NT2/D1 (cell line): ENCODE measurements at regions not wholly inside any gene's neighbourhood (a gene's known extent, or its start where the extent isn't known, plus 50 kb on each side); places are given as distances from the start of the nearest gene placed in this dataset.

Experiments
- DNase-seq: peaks from one replicate; pipeline ENCODE4 v3.0.0-alpha.2; 2011; ENCODE audit warnings: low read depth, low spot score
- H3K27me3 ChIP-seq: 2 replicates; pipeline ENCODE4 v1.6.0; 2011; ENCODE audit warnings: mild to moderate bottlenecking; ENCODE audit not compliant: insufficient read length, insufficient read depth
- H3K36me3 ChIP-seq: 2 replicates; pipeline ENCODE4 v1.6.1; 2011; ENCODE audit warnings: mild to moderate bottlenecking, low read length, mixed read lengths; ENCODE audit not compliant: insufficient read depth, insufficient read length
- H3K4me1 ChIP-seq: 2 replicates; pipeline ENCODE4 v1.5.1; 2011; ENCODE audit not compliant: insufficient read depth, insufficient read length
- H3K4me3 ChIP-seq: 2 replicates; pipeline ENCODE4 v1.5.1; 2011; ENCODE audit warnings: low read depth; ENCODE audit not compliant: insufficient read length
- H3K9ac ChIP-seq: 2 replicates; pipeline ENCODE4 v1.6.0; 2011; ENCODE audit warnings: low read depth; ENCODE audit not compliant: insufficient read length
- H3K9me3 ChIP-seq: 2 replicates; pipeline ENCODE4 v1.5.1; 2011; ENCODE audit warnings: mild to moderate bottlenecking, low read length; ENCODE audit not compliant: insufficient read depth
- SUZ12 ChIP-seq: IDR thresholded peaks from 2 replicates; pipeline ENCODE4 v1.6.1; 2011; ENCODE audit not compliant: insufficient read length, insufficient read depth; ENCODE audit errors: extremely low read depth
- YY1 ChIP-seq: IDR thresholded peaks from 2 replicates; pipeline ENCODE4 v1.6.1; 2011; ENCODE audit not compliant: insufficient read length, insufficient read depth
- ZNF274 ChIP-seq: IDR thresholded peaks from 2 replicates; pipeline ENCODE4 v1.6.1; 2011; ENCODE audit warnings: mild to moderate bottlenecking, low read depth, low read length

- Histone ChIP-seq H3K36me3 (no peaks in the 10 kb centered on the region), H3K9me3 (no peaks in the 10 kb centered on the region), H3K4me3 (no peak overlapping the region), H3K27me3 (no peaks in the 10 kb centered on the region), H3K4me1 (no peaks in the 10 kb centered on the region), H3K9ac (no peak overlapping the region)
- DNase-seq, result no peak
- no peak for TF ChIP-seq YY1
These were observed 397.9 kb upstream of the NR5A2 start for GRCh38 chr1:199629624-199630023.

- DNase-seq, result no peak
- no peaks in the 10 kb centered on the region for H3K27me3 ChIP-seq
These were observed 388.1 kb upstream of the NR5A2 start for GRCh38 chr1:199639453-199639852.

GRCh38 chr1:199641531-199641930 lies 386.0 kb upstream of the NR5A2 start:
- TF ChIP-seq SUZ12 (no peak), YY1 (no peak), ZNF274 (no peak)

More at GRCh38 chr1:199639453-199639852, 388.1 kb upstream of the NR5A2 start:
- Histone ChIP-seq H3K4me3 (no peak overlapping the region), H3K9ac (no peak overlapping the region), H3K9me3 (no peaks in the 10 kb centered on the region), H3K4me1 (no peaks in the 10 kb centered on the region), H3K36me3 (no peaks in the 10 kb centered on the region)
- no peak for TF ChIP-seq SUZ12
- no peak for TF ChIP-seq YY1
- no peak for TF ChIP-seq ZNF274

GRCh38 chr1:199644912-199645311 lies 382.6 kb upstream of the NR5A2 start:
- Histone ChIP-seq H3K9ac (no peak overlapping the region), H3K9me3 (peaks cover 10% of the 10 kb centered on the region; the same call in 1 of the 2 replicates), H3K36me3 (no peaks in the 10 kb centered on the region), H3K27me3 (no peaks in the 10 kb centered on the region), H3K4me3 (no peak overlapping the region), H3K4me1 (no peaks in the 10 kb centered on the region)
- DNase-seq, result no peak
- TF ChIP-seq YY1, result no peak

More at GRCh38 chr1:199641531-199641930, 386.0 kb upstream of the NR5A2 start:
- Histone ChIP-seq H3K27me3 (no peaks in the 10 kb centered on the region), H3K36me3 (no peaks in the 10 kb centered on the region), H3K9ac (no peak overlapping the region), H3K4me1 (no peaks in the 10 kb centered on the region), H3K9me3 (0 out of 2 replicates have a peak, but pooled peaks cover under 1% of the 10 kb centered on the region), H3K4me3 (no peak overlapping the region)
- DNase-seq, result no peak

- H3K36me3 ChIP-seq, result no peaks in the 10 kb centered on the region
- H3K9ac ChIP-seq, result no peak overlapping the region
- no peak for DNase-seq
- TF ChIP-seq YY1 (no peak), SUZ12 (no peak), ZNF274 (no peak)
- peaks cover 10% of the 10 kb centered on the region; the same call in 1 of the 2 replicates for H3K9me3 ChIP-seq
- no peaks in the 10 kb centered on the region for H3K4me1 ChIP-seq
- H3K27me3 ChIP-seq, result no peaks in the 10 kb centered on the region
- H3K4me3 ChIP-seq, result no peak overlapping the region
These were observed 380.7 kb upstream of the NR5A2 start for GRCh38 chr1:199646761-199647160.

- TF ChIP-seq ZNF274 (no peak), SUZ12 (no peak), YY1 (no peak)
- H3K4me3 ChIP-seq, result no peak overlapping the region
- no peaks in the 10 kb centered on the region for H3K9me3 ChIP-seq
These were observed 370.1 kb upstream of the NR5A2 start for GRCh38 chr1:199657449-199657848.

GRCh38 chr1:199660071-199660470 lies 367.4 kb upstream of the NR5A2 start:
- H3K27me3 ChIP-seq, result no peaks in the 10 kb centered on the region
- no peak for DNase-seq
- no peaks in the 10 kb centered on the region for H3K9me3 ChIP-seq
- no peak overlapping the region for H3K4me3 ChIP-seq
- no peak overlapping the region for H3K9ac ChIP-seq
- H3K36me3 ChIP-seq, result no peaks in the 10 kb centered on the region
- no peaks in the 10 kb centered on the region for H3K4me1 ChIP-seq
- no peak for TF ChIP-seq YY1
- no peak for TF ChIP-seq SUZ12
- TF ChIP-seq ZNF274, result no peak

More at GRCh38 chr1:199657449-199657848, 370.1 kb upstream of the NR5A2 start:
- Histone ChIP-seq H3K27me3 (no peaks in the 10 kb centered on the region), H3K36me3 (no peaks in the 10 kb centered on the region), H3K9ac (no peak overlapping the region), H3K4me1 (no peaks in the 10 kb centered on the region)
- DNase-seq, result no peak

GRCh38 chr1:199665371-199665770 lies 362.1 kb upstream of the NR5A2 start:
- Histone ChIP-seq H3K4me3 (no peak overlapping the region), H3K36me3 (no peaks in the 10 kb centered on the region), H3K4me1 (no peaks in the 10 kb centered on the region), H3K9me3 (no peaks in the 10 kb centered on the region), H3K27me3 (no peaks in the 10 kb centered on the region), H3K9ac (no peak overlapping the region)
- no peak for DNase-seq
- TF ChIP-seq ZNF274 (no peak), YY1 (no peak), SUZ12 (no peak)
